DND-41 (cell line): ENCODE measurements at regions not wholly inside any gene's neighbourhood (a gene's known extent, or its start where the extent isn't known, plus 50 kb on each side); places are given as distances from the start of the nearest gene placed in this dataset.

ENCODE experiments used
- ATAC-seq: fragments of 200-7000 bp; cut with Tn5 transposase; 3 replicates; pipeline ENCODE4 v1.9.1; 2021; ENCODE audit warnings: low read depth; ENCODE audit not compliant: insufficient read depth
- DNase-seq: peaks from one replicate; pipeline ENCODE4 v3.0.0-alpha.2; 2020
- H2AFZ ChIP-seq: 2 replicates; pipeline ENCODE4 v1.6.0; 2012; ENCODE audit warnings: low read depth, low read length
- H3K27ac ChIP-seq: 2 replicates; pipeline ENCODE4 v1.5.1; 2012; ENCODE audit warnings: low read length, inconsistent platforms
- H3K27me3 ChIP-seq: fragments of 200-600 bp; sonication (generic); 2 replicates; pipeline ENCODE4 v1.6.0; 2012; ENCODE audit warnings: low read length, mild to moderate bottlenecking, inconsistent platforms; ENCODE audit not compliant: insufficient read depth, poor library complexity
- H3K36me3 ChIP-seq: 2 replicates; pipeline ENCODE4 v1.5.1; 2012; ENCODE audit warnings: low read length, inconsistent platforms; ENCODE audit not compliant: insufficient read depth
- H3K4me1 ChIP-seq: 2 replicates; pipeline ENCODE4 v1.5.1; 2012; ENCODE audit warnings: mild to moderate bottlenecking, low read length; ENCODE audit not compliant: insufficient read depth
- H3K4me2 ChIP-seq: 2 replicates; pipeline ENCODE4 v1.6.0; 2012; ENCODE audit warnings: mild to moderate bottlenecking, moderate library complexity, low read length, inconsistent platforms; ENCODE audit not compliant: insufficient read depth
- H3K4me3 ChIP-seq, 2 experiments: fragments of 200-600 bp in 1 of 2; shearing (Covaris generic) in 1 of 2; 2 replicates each; pipeline ENCODE4 v1.5.1; 2012 to 2016; ENCODE audit warnings: inconsistent platforms in 2 of 2, low read length in 2 of 2, mild to moderate bottlenecking in 2 of 2, low read depth in 1 of 2, moderate library complexity in 1 of 2
- H3K79me2 ChIP-seq: 2 replicates; pipeline ENCODE4 v1.6.0; 2012; ENCODE audit warnings: low read length, inconsistent platforms; ENCODE audit not compliant: insufficient read depth
- H3K9ac ChIP-seq: 2 replicates; pipeline ENCODE4 v1.6.0; 2012; ENCODE audit warnings: low read depth, mild to moderate bottlenecking, inconsistent platforms, low read length, moderate library complexity
- H3K9me3 ChIP-seq: 2 replicates; pipeline ENCODE4 v1.5.1; 2012; ENCODE audit warnings: low read length, moderate library complexity, mild to moderate bottlenecking, inconsistent platforms; ENCODE audit not compliant: insufficient read depth, severe bottlenecking
- H4K20me1 ChIP-seq: 2 replicates; pipeline ENCODE4 v1.6.0; 2012; ENCODE audit warnings: low read length; ENCODE audit not compliant: insufficient read depth
- CTCF ChIP-seq: IDR thresholded peaks from 2 replicates; pipeline ENCODE4 v1.5.1; 2012; ENCODE audit warnings: borderline replicate concordance, low read length, moderate library complexity, mild to moderate bottlenecking; ENCODE audit not compliant: poor library complexity, severe bottlenecking; ENCODE audit errors: extremely low read depth
- EZH2 ChIP-seq: IDR thresholded peaks from 3 replicates; pipeline ENCODE4 v1.6.1; 2012; ENCODE audit warnings: borderline replicate concordance, low read depth, mild to moderate bottlenecking, moderate library complexity, low read length, inconsistent platforms; ENCODE audit not compliant: severe bottlenecking

- Histone ChIP-seq H3K9ac (no peak overlapping the region), H3K36me3 (no peaks in the 10 kb centered on the region), H3K4me2 (no peak overlapping the region), H3K27ac (no peak overlapping the region), H3K4me3 (no peak overlapping the region), H3K9me3 (no peaks in the 10 kb centered on the region), H3K79me2 (no peaks in the 10 kb centered on the region), H4K20me1 (no peaks in the 10 kb centered on the region), H3K27me3 (no peaks in the 10 kb centered on the region), H2AFZ (no peak overlapping the region), H3K4me1 (no peaks in the 10 kb centered on the region)
- ATAC-seq = no peak
- no peak for DNase-seq
- TF ChIP-seq CTCF = no peak
- TF ChIP-seq EZH2 = no peak
These were observed 963.7 kb upstream of the CRIM1 start for GRCh38 chr2:35391736-35392442.

- Histone ChIP-seq H3K4me3 (no peak overlapping the region), H3K4me2 (no peak overlapping the region), H4K20me1 (no peaks in the 10 kb centered on the region), H3K4me1 (no peaks in the 10 kb centered on the region), H2AFZ (no peak overlapping the region), H3K27ac (no peak overlapping the region), H3K27me3 (no peaks in the 10 kb centered on the region), H3K36me3 (no peaks in the 10 kb centered on the region), H3K79me2 (no peaks in the 10 kb centered on the region), H3K9ac (no peak overlapping the region), H3K9me3 (no peaks in the 10 kb centered on the region)
- DNase-seq = no peak
- no peak for ATAC-seq
- TF ChIP-seq EZH2 (no peak), CTCF (no peak)
These were observed 976.8 kb upstream of the CRIM1 start for GRCh38 chr2:35378791-35379190.

GRCh38 chr2:35374845-35375244 lies 980.7 kb upstream of the CRIM1 start:
- TF ChIP-seq CTCF (no peak), EZH2 (no peak)
- Histone ChIP-seq H3K4me1 (no peaks in the 10 kb centered on the region), H3K27ac (no peak overlapping the region), H3K9ac (no peak overlapping the region), H3K36me3 (no peaks in the 10 kb centered on the region), H3K9me3 (no peaks in the 10 kb centered on the region), H3K79me2 (no peaks in the 10 kb centered on the region), H3K27me3 (no peaks in the 10 kb centered on the region), H3K4me2 (no peak overlapping the region), H3K4me3 (no peak overlapping the region), H2AFZ (no peak overlapping the region), H4K20me1 (no peaks in the 10 kb centered on the region)
- no peak for ATAC-seq
- no peak for DNase-seq
